Skeletal muscle satellite cell (primary cell): ENCODE measurements at regions not wholly inside any gene's neighbourhood (a gene's known extent, or its start where the extent isn't known, plus 50 kb on each side); places are given as distances from the start of the nearest gene placed in this dataset.
A peak's percentile ranks its signal among the peaks of the same experiment; 100 is the strongest.

Source experiments
- H3K27me3 ChIP-seq: 2 replicates; pipeline ENCODE4 v1.7.0; 2013; ENCODE audit warnings: low read length; ENCODE audit not compliant: control insufficient read depth, insufficient read depth
- H3K36me3 ChIP-seq: 2 replicates; pipeline ENCODE4 v1.7.0; 2013; ENCODE audit warnings: mild to moderate bottlenecking, control low read depth, low read length; ENCODE audit not compliant: insufficient read depth
- H3K4me1 ChIP-seq: 2 replicates; pipeline ENCODE4 v1.7.0; 2013; ENCODE audit warnings: low read length; ENCODE audit not compliant: control insufficient read depth, insufficient read depth
- H3K4me2 ChIP-seq: 2 replicates; pipeline ENCODE4 v1.7.0; 2013; ENCODE audit warnings: mild to moderate bottlenecking, low read length
- H3K4me3 ChIP-seq: 2 replicates; pipeline ENCODE4 v1.7.0; 2013; ENCODE audit warnings: low read length
- H3K9ac ChIP-seq: 2 replicates; pipeline ENCODE4 v1.7.0; 2013; ENCODE audit warnings: mild to moderate bottlenecking, low read depth, low read length, moderate library complexity
- H3K9me3 ChIP-seq: replicated peaks from 2 replicates; pipeline ENCODE4 v1.7.0; 2013; ENCODE audit warnings: mild to moderate bottlenecking, control low read depth, low read length

- Histone ChIP-seq H3K9ac (no peak overlapping the region), H3K4me1 (peaks cover 23% of the 10 kb centered on the region), H3K9me3 (no peaks in the 10 kb centered on the region), H3K4me2 (no peak overlapping the region), H3K27me3 (no peaks in the 10 kb centered on the region), H3K36me3 (no peaks in the 10 kb centered on the region), H3K4me3 (no peak overlapping the region)
Measured at GRCh38 chr2:181376442-181376841, 80.7 kb upstream of the ITGA4 start.

GRCh38 chr2:181376999-181377398 is 80.2 kb upstream of the ITGA4 start:
- Histone ChIP-seq H3K9me3 (no peaks in the 10 kb centered on the region), H3K4me1 (peaks cover 18% of the 10 kb centered on the region), H3K36me3 (no peaks in the 10 kb centered on the region), H3K27me3 (no peaks in the 10 kb centered on the region), H3K9ac (no peak overlapping the region), H3K4me3 (no peak overlapping the region), H3K4me2 (no peak overlapping the region)

GRCh38 chr2:181378491-181378890 is 78.7 kb upstream of the ITGA4 start:
- Histone ChIP-seq H3K4me2 (no peak overlapping the region), H3K9ac (no peak overlapping the region), H3K27me3 (no peaks in the 10 kb centered on the region)

GRCh38 chr2:181380581-181380980 is 76.6 kb upstream of the ITGA4 start:
- no peak overlapping the region for H3K9ac ChIP-seq
- no peak overlapping the region for H3K4me3 ChIP-seq
- H3K4me1 ChIP-seq = peaks cover 4% of the 10 kb centered on the region
- H3K27me3 ChIP-seq = no peaks in the 10 kb centered on the region
- H3K4me2 ChIP-seq = peak overlapping the region; percentile 51
- no peaks in the 10 kb centered on the region for H3K36me3 ChIP-seq
- H3K9me3 ChIP-seq = no peaks in the 10 kb centered on the region

More at GRCh38 chr2:181378491-181378890, 78.7 kb upstream of the ITGA4 start:
- Histone ChIP-seq H3K36me3 (no peaks in the 10 kb centered on the region), H3K9me3 (no peaks in the 10 kb centered on the region), H3K4me1 (peaks cover 4% of the 10 kb centered on the region), H3K4me3 (no peak overlapping the region)

GRCh38 chr2:181384923-181385322 is 72.3 kb upstream of the ITGA4 start:
- no peaks in the 10 kb centered on the region for H3K9me3 ChIP-seq
- H3K9ac ChIP-seq = no peak overlapping the region
- H3K4me3 ChIP-seq = no peak overlapping the region
- no peaks in the 10 kb centered on the region for H3K27me3 ChIP-seq
- no peaks in the 10 kb centered on the region for H3K36me3 ChIP-seq
- H3K4me1 ChIP-seq = peaks cover 4% of the 10 kb centered on the region
- H3K4me2 ChIP-seq = no peak overlapping the region

- Histone ChIP-seq H3K4me1 (peaks cover 3% of the 10 kb centered on the region), H3K27me3 (no peaks in the 10 kb centered on the region), H3K4me3 (no peak overlapping the region)
Measured at GRCh38 chr2:181389524-181389923, 67.7 kb upstream of the ITGA4 start.

GRCh38 chr2:181393472-181393871 is 63.7 kb upstream of the ITGA4 start:
- Histone ChIP-seq H3K9me3 (no peaks in the 10 kb centered on the region), H3K36me3 (no peaks in the 10 kb centered on the region), H3K4me3 (peak overlapping the region; percentile 46), H3K4me1 (peaks cover 10% of the 10 kb centered on the region), H3K27me3 (no peaks in the 10 kb centered on the region), H3K9ac (peak overlapping the region; percentile 49), H3K4me2 (peak overlapping the region; percentile 66)

More at GRCh38 chr2:181389524-181389923, 67.7 kb upstream of the ITGA4 start:
- no peak overlapping the region for H3K4me2 ChIP-seq
- no peaks in the 10 kb centered on the region for H3K9me3 ChIP-seq
- H3K9ac ChIP-seq = no peak overlapping the region
- H3K36me3 ChIP-seq = no peaks in the 10 kb centered on the region

GRCh38 chr2:181394741-181395437 is 62.3 kb upstream of the ITGA4 start:
- H3K4me2 ChIP-seq = no peak overlapping the region
- no peak overlapping the region for H3K4me3 ChIP-seq
- no peaks in the 10 kb centered on the region for H3K9me3 ChIP-seq
- H3K36me3 ChIP-seq = no peaks in the 10 kb centered on the region
- no peaks in the 10 kb centered on the region for H3K27me3 ChIP-seq
- H3K4me1 ChIP-seq = peaks cover 10% of the 10 kb centered on the region
- H3K9ac ChIP-seq = no peak overlapping the region

GRCh38 chr2:181395851-181396250 is 61.3 kb upstream of the ITGA4 start:
- Histone ChIP-seq H3K27me3 (no peaks in the 10 kb centered on the region), H3K36me3 (no peaks in the 10 kb centered on the region), H3K9me3 (no peaks in the 10 kb centered on the region), H3K4me1 (peaks cover 10% of the 10 kb centered on the region), H3K9ac (no peak overlapping the region), H3K4me3 (no peak overlapping the region), H3K4me2 (no peak overlapping the region)

- Histone ChIP-seq H3K4me2 (no peak overlapping the region), H3K36me3 (no peaks in the 10 kb centered on the region), H3K4me3 (no peak overlapping the region), H3K4me1 (peaks cover 10% of the 10 kb centered on the region), H3K9ac (no peak overlapping the region), H3K9me3 (no peaks in the 10 kb centered on the region), H3K27me3 (no peaks in the 10 kb centered on the region)
Measured at GRCh38 chr2:181396256-181397123, 60.7 kb upstream of the ITGA4 start.

GRCh38 chr2:181397331-181397730 is 59.9 kb upstream of the ITGA4 start:
- Histone ChIP-seq H3K36me3 (no peaks in the 10 kb centered on the region), H3K27me3 (no peaks in the 10 kb centered on the region), H3K9ac (no peak overlapping the region)

More at GRCh38 chr2:181397331-181397730, 59.9 kb upstream of the ITGA4 start:
- H3K4me2 ChIP-seq = no peak overlapping the region
- peaks cover 10% of the 10 kb centered on the region for H3K4me1 ChIP-seq
- H3K4me3 ChIP-seq = no peak overlapping the region
- H3K9me3 ChIP-seq = no peaks in the 10 kb centered on the region
